ENCODE measurements at regions not wholly inside any gene's neighbourhood (a gene's known extent, or its start where the extent isn't known, plus 50 kb on each side); places are given as distances from the start of the nearest gene placed in this dataset.

DNA sequence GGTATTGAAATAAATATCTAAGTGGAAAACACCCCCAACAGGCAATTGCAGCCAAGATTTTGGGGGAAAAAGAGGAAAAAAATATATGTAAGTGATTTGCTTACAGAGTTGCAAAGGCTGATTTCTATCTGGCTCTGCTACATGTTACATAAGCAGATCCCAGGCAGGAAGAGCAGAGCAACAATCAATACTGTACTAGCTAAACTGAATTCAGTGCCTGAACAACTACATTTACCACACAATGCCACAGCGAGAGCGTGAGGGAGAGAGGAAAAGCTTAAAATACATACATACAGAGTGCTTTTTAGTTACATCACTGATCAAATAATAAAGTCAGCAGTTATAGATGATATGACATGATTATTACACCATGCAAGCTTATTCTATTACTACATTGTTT is 665.6 kb upstream of the ARGLU1 start:
- DNase-seq, result no peak

DNA sequence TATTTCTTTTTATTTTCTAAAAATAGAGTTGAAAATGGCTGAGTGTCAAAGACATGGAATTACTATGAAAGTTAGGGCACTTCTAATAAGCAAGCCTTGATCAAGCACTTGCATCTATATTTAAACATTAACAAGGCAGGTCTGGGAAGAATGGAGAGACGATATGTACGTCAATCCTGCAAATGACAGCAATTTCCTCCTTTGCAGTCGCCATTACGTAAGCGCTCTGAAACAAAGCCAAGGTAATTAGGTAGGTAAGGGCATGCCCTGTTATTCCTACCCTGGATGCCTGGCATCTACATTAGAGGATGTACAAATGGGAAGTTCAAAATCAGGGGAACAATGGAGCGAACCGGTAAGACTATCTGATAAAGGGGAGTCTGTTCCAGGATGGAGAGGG is 664.0 kb upstream of the ARGLU1 start:
- no peak for DNase-seq

DNA sequence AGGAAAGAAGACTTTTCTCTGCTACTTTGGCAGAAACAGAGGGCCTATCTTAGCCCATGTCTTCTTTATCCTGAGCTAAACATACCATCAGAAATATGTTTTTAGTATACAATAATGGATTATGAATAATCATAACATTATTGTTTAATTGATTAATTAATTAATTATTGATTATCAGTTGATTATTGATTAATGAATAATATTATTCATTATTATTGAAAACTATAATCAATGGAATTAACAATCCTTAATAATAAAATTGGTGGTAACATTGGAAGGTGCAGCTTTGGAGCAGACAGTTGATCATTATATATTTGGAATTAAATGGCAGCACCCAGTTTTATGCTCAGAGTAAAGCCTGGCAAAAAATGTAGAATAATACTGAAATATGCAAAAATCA is 655.9 kb upstream of the ARGLU1 start:
- no peak for DNase-seq

DNA sequence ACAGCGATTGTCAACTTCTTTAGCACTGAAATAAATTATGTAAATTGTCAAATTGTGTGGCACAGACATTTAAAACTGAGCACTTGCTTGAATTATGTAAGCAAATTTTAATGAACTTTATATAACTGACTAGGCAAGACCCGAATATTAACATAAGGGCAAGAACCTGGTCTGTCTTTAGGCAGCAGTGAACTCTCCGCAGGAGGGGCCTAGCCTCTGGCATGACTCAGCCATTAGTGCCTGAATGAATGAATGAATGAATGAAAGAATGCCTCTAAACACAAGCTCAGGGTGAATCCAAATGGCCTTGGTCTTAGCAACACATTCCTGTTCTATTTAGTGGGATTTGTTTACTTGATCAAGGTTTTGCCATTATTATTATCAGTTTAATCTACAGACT is 654.7 kb upstream of the ARGLU1 start:
- DNase-seq, result no peak

DNA sequence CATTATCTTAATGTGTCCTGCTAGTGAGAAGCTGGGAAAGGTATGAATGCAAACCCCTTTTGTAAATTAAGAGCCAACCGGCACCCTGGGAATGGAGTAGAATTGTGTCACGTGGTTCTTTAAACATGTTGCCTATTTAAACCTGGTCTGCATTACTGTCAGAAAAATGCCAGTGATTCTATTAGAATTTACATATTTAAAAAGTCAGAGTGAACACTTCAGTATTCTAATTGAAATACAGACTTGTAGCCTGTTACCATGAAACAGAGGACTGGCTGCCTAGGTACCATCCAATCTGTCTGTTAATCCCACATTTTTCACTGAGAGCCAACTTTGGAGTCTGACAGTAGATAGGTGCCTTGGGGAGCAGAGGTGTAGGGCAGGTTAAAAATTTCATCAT is 652.3 kb upstream of the ARGLU1 start:
- no peak for DNase-seq

DNA sequence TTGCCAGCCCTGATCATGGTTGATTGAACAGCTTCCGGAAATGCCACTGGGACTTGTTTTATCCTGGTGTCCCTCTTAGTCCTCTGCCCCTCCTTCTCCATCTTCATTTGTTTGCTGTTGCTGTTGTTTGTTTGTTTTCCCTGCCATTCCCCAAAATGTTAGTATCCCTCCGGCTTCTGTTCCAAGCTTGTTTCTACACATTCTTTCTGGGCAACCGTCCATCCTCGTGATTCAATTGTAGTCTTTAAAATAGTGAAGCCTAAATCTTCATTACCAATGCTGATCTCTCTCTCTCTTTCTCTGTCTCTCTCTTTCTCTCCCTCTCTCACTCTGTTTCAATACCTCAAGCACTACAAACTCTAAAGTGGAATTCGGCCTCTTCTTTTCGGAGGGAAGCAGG is 649.3 kb upstream of the ARGLU1 start:
- DNase-seq, result peak; percentile 77

DNA sequence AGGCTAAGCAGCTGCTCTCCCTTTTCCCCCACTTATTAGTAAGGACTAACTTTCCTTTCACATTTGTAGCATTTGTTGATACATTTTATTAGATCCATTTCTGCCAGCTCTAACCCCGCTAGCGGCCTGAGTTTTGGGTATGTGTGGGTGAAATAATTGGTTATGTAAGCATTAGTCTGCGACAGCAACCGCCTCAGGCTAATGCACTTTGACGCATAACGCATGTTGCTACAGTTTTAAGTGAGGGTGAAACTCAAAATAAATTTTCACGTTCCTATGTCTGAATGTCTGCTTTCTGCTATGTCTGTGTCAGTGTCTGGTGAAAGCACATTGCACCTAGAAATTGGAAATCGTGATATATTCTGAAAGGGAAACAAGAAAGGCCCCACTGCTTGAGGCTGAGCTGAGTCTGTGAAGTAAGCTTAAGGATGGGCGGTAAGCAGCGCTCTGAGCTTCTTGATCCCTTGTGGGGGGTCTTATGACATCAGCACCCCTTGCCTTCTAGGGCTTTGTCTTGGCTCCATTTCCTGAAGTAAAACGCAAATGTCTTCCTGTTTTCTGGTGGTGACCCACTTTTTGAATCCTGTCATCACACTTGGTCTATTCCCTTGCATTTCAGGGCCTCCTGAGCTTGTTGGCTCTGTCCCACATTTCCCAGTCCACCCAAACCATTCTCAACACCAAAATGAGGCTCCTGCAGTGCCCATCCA is 648.3 kb upstream of the ARGLU1 start:
- no peak for DNase-seq

DNA sequence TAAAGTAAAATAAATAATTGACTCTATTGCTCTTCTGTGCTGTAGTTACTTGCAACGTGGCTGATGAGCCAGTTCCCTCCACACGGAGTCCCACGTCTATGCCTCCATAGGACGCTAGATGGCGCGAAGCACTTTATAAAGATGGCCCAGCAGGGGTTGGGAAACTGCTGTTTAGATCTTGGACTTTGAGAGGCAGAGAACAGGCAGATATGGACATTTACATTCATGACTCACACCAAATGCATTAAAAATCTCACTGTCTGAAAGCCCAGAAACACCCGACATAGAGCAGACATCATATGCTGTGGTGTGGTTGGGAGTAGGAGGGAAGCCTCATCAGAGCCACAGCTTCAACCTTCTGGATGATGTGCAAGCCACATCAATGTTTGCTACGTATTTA is 643.1 kb upstream of the ARGLU1 start:
- peak; percentile 99 for DNase-seq

DNA sequence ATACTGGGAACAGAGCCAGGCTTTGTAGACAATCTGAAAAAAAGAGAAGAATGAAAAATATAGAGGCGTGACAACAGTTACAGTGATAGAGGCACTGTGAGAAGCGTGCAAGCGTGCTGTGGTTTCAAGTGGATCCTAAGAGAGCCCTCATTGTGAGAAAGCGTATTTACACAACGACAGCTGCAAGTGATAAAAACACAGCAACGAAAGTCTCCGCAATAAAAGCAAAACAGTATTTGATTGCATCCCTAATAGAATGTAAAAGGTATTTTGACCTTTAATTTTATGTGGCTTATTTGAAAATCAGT is 642.7 kb upstream of the ARGLU1 start:
- DNase-seq, result peak; percentile 99

DNA sequence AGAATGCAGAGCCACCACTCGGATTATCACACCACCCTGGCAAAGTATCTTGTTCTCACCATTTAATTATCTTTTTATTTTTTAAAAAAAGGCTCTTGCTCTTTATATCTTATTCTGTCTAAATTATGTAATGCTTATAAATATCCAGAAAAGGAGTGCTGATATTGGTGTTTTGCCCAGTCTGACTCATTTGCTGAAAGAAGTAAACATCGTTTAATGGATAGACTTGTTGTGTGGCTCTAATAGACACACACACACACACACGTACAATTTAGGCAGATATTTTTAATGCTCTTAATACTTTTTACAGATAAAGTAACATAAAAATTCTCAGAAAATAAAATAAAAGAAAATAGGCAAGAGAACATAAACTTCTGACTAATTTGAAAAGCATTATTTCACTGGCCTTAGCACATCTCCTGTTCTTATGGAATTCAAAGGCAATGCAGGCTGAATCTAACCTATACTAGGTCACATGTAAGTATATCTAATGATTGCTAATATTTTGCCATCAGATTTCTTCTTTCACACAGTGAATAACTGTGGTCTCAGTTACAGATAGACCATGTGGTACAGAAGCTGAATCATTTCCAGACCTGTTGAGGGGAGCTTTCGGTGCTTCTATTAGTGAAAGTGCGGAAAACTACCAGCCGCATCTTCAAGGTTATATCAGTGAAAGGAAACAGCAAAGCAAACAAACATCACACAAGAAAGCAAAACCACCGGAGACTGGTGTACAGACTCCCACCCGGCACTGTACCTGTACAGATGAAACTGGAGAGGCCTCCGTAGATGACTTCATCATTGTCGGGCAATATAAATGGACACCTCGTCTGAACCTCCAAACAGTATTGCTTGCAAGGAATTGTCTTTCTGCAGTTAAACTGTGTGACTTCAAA is 642.1 kb upstream of the ARGLU1 start:
- DNase-seq, result peak; percentile 61

DNA sequence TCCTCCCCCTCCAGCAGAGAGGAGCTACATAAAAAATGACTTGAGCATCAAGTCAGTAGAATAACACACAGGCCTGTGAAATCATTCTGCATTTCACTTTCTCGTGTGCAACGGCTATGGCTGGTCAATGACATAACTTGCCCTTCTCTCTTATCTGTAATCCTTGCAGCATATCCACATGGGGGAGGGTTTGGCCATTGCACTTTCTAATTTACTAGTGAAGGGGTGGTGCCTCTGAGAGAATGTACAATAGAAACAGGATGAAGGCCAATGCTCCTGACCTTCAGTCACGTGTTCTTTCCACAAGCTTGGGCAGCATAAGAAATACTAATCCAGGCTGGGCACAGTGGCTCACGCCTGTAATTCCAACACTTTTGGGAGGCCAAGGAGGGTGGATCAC is 641.0 kb upstream of the ARGLU1 start:
- DNase-seq, result no peak

DNA sequence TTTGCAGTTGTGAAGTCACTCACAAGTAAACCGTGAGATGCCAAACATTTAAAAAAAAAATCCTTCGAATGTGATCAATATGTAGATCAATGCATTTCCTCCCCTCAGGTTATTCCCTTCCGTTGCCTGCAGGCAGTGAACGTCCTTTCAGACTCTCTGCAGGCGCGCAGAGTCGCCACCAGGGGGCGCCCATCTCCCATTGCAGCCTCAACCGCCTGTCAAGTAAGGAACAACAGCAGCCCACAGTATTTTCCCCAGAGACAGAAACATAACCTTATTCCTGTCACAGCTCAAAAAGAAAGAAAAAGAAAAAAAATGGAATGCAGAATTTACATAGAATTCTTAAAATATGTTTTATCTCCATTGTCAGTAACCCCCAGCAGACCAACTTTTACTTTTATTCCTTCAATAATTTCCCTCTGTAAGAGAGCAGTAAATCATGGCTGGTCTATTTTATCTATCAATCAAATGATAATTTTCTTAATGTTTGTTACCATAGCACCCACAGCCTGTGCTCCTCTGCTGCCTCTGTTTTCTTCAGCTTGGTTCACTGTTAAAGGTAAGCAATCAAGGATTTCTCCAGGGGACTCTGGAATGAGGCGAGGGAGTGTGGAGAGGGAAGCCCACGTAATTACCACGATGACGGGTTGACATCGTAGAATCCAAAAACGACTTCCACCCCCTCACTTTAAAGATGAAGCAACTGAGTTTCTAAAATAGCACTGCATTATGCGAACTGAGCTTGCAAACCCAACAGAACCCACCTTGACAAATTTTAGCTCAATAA is 637.6 kb upstream of the ARGLU1 start:
- DNase-seq, result peak; percentile 69

DNA sequence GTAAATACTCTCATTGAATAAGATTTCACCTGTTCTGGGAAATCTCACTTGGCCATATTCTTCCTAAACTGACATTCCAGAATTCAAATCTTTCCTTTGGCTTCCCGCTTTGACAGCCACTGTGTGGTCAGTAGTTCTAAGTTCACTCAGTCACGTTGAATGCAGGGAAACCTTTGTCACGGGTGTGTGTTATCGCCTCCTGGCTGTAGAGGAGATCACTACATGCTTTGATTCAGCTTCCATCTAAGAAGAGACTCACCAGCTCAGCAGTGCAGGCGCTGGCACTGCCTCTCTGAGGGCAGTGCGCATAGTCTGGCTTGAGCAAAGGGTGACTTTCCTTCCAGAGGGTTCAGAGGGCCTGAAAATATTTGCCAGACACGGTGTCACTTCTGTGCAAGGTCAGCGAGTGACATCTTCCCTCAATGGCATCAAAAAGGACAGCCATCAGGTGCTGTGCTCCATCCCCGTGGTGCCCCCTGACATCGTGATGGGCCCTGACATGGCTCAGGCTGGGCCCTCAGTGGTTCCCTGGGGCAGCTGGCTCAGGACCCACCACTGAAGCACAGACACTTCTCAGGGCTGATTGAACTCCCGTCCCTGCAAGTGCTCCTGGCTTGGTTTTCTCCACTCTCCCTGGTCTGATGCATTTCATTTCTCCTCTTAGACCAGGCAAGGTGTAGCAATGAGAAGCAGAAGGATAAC is 635.4 kb upstream of the ARGLU1 start:
- no peak for DNase-seq

DNA sequence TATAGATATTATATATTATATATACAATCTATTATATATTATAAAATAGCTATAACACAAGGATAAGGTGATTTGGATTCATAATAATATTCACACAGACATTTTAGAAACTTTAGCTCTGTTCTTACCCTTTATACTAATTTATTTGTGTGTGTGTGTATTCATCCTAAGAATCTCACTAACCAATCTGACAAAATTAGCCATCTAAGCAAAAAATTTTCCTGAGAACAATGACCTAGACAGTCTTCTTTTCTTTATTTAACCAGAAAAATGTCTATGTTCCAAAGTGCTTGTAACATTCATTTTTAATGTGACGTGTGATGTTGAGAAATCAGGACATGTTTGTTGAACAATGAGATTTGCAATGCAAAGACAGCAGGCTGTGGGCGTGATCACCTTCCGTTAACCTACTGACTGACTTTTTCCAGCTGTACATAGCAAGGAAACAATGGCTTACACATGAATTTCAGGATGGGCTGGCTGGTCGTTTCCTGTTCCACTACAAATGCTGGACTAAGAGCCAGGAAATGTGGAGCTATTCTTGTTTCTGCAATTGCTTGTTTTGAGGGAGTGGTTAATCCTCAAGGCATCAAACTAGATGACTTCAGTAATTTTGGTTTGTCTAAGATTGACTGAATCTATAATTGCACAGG is 634.6 kb upstream of the ARGLU1 start:
- no peak for DNase-seq

DNA sequence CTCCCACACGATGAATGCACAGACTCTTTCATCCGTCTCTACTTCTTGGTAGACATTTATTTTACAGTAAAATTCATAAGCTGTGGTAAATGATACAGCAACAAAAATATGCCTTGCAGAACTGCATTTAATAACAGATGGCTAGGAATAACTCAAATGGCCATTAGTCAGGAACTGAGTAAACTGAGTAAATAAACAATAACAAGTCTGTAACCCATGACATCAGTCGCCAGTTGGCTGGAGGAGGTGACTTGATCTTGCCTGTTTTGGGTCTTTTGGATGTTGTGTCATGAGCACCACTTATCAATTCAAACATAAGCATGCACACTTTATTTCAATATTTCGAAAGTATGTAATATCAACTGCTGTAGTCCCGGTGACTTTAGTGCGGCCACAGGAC is 632.6 kb upstream of the ARGLU1 start:
- no peak for DNase-seq

DNA sequence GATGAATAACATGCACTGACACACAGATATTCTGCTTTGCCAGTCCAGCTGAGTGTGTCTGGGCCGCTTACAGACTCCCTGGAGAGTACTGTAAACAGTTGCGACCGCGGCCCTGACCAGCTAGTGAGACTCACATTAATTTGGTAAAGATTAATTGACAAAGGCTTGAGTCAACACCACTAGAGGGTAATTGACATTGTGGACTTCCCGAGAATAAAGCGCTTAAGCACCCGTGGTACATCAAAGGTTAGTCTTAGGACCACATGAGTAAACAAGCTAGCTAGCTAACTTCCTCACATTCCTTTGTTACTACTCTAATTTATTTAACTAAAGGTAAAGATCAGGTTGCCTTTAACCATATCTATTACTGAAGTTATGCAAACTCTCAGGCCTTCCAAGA is 624.4 kb upstream of the ARGLU1 start:
- DNase-seq, result no peak

DNA sequence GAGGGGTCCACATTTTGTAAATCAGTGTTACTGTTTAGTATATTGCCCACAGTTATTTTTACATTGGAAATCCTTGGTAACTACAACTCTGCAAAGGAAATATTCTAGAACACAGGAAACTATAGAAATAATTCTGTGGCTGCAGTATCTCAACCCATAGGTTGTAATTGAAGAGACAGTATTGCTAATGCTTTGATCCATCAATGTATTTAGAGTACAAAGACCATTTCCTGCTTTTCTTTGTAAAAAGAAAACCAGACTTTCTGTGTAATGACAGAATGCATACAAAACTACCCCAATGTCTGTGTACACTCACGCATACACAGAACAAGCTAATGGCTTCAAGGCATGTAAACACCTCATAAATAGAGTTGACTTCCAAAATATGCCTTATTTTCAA is 622.1 kb upstream of the ARGLU1 start:
- no peak for DNase-seq

DNA sequence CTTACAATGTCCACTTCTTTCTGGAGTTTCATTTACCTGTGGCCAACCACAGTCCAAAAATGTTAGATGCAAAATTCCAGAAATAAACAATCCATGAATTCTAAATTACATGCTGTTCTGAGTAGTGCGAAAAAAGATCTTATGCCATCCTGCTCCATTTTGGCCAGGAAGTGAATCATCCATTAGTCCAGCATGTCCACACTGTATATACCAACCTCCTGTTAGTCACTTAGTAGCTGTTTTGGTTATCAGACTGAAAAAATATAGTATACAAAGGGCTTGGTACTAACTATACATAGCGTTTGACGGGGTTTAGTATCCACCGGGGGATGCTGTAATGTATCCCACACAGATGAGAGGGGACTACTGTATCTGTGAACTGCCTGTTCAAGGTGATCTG is 618.0 kb upstream of the ARGLU1 start:
- no peak for DNase-seq

DNA sequence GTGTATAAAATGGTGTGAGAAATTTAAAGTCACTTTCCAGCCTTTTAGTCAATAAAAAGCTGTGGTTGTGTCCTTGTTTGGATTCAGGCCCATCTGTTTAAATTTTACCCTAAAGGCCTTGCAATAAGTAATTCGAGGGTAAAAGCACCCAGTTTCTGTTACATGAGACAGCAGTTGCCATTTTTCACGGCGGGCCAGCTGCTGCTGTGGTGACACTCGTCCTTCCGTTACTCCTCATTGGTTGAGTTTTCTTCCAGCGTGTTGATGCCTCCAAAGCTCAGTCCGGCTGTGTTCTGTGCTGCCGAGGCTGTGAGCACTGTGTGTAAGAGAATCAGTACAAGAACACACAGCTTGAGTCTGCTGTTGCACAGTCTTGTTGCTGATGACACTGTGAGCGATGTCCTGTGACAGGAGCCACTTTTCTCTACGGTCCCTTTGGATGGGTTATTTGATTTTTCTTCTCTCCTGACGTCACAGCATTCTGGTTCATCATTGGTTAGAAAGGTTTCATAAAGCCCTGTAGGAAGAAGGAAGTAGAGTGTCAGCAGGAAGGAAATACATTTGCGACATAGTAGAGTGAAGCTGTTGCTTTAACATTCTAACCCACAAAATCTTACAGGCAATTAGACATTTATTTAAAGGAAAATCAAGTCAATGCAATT is 602.5 kb upstream of the ARGLU1 start:
- no peak for DNase-seq

DNA sequence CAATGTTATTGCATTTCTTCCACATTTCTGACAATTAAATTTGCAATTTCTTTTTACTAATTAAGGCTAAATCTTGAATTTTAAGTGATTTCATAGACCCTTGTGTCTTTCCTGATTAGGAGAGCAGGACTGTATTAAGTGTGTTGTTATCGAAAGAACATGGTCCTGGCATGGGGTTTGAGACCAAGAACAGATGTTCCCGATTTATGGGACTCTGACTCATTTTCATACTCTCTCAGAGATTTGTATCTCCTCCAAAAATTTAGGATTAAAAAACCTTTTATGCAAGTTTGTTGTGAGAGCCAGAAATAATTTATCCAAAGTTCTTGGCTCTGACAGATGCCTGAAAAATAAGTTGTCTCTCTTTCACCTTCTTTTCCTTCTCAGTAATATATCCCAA is 589.3 kb upstream of the ARGLU1 start:
- no peak for DNase-seq

DNA sequence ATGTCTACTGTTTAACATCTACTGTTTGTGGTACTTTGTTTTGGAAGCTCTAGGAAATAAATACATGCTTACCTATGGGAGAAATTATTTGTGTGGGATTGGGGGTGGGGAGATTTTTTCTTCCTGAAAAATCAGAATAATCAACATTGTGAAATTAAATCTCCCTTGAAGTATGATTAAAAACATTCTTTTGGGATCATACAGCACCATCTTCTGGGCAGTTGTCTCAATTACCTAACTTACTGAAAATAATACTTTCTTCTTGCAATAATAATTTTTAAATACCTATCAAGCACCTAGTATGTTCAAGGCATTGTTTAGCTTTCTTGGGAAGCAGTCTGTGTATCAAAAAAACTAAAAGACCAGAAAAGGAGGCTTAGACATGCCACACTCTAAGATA is 576.5 kb upstream of the ARGLU1 start:
- no peak for DNase-seq

DNA sequence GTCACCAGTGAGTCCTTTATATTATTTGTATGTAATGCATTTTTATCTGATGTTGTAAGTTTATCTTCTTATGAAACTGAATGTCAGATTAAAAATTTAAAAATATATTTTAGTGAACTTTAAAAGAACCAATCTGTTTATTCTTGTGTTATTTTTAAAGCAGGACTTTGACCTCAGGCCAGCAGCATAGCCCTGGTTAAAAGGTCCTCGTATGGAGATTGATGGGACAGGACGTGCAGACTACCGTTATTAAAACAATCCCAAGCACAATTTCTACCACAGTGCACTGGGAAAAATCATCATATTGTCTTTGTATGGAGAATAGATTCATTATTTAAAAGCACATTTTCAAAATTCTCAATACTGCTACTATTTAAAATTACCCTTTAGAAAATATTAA is 573.8 kb upstream of the ARGLU1 start:
- DNase-seq, result no peak

All from DMS79 treated with DMSO at 0.1 percent for 48 hours (cell line).